DOHH2 (cell line): ENCODE measurements at regions not wholly inside any gene's neighbourhood (a gene's known extent, or its start where the extent isn't known, plus 50 kb on each side); places are given as distances from the start of the nearest gene placed in this dataset.
A peak's percentile ranks its signal among the peaks of the same experiment; 100 is the strongest.

Source experiments
- H3F3A ChIP-seq: fragments of 200-600 bp; sonication (generic), shearing (Covaris generic); 2 replicates; pipeline ENCODE4 v1.6.0; 2016; ENCODE audit warnings: antibody characterized with exemption, mild to moderate bottlenecking; ENCODE audit not compliant: control insufficient read depth, insufficient read depth
- H3K27ac ChIP-seq: fragments of 200-600 bp; sonication (generic); 2 replicates; pipeline ENCODE4 v1.5.1; 2014; ENCODE audit warnings: low read depth, mild to moderate bottlenecking, low read length, moderate library complexity
- H3K27me3 ChIP-seq: fragments of 200-600 bp; sonication (generic); 2 replicates; pipeline ENCODE4 v1.6.1; 2014; ENCODE audit warnings: mild to moderate bottlenecking, low read length, mixed read lengths; ENCODE audit not compliant: control insufficient read depth
- H3K36me3 ChIP-seq: fragments of 200-600 bp; sonication (generic); 2 replicates; pipeline ENCODE4 v1.6.1; 2014; ENCODE audit warnings: mild to moderate bottlenecking, low read length, moderate library complexity, mixed read lengths; ENCODE audit not compliant: control insufficient read depth
- H3K4me1 ChIP-seq: fragments of 200-600 bp; sonication (generic); 2 replicates; pipeline ENCODE4 v1.6.1; 2014; ENCODE audit warnings: mild to moderate bottlenecking, low read length, mixed read lengths; ENCODE audit not compliant: control insufficient read depth
- H3K4me2 ChIP-seq: fragments of 200-600 bp; sonication (generic); 2 replicates; pipeline ENCODE4 v1.6.0; 2014; ENCODE audit warnings: mild to moderate bottlenecking, low read length, moderate library complexity
- H3K4me3 ChIP-seq: fragments of 200-600 bp; sonication (generic); 2 replicates; pipeline ENCODE4 v1.5.1; 2014; ENCODE audit warnings: mild to moderate bottlenecking, low read length, mixed read lengths
- H3K79me2 ChIP-seq: fragments of 200-600 bp; sonication (generic); 2 replicates; pipeline ENCODE4 v1.6.1; 2014; ENCODE audit warnings: mild to moderate bottlenecking, low read length, mixed read lengths; ENCODE audit not compliant: control insufficient read depth
- H3K9me2 ChIP-seq: fragments of 200-600 bp; sonication (generic); replicated peaks from 2 replicates; pipeline ENCODE4 v1.6.1; 2014; ENCODE audit warnings: mild to moderate bottlenecking, low read length, mixed read lengths; ENCODE audit not compliant: control insufficient read depth
- H3K9me3 ChIP-seq: fragments of 200-600 bp; sonication (generic); 2 replicates; pipeline ENCODE4 v1.6.1; 2014; ENCODE audit warnings: antibody characterized with exemption, low read length, mixed read lengths; ENCODE audit not compliant: control insufficient read depth, insufficient read depth
- H4K20me1 ChIP-seq: fragments of 200-600 bp; sonication (generic); 2 replicates; pipeline ENCODE4 v1.6.0; 2014; ENCODE audit warnings: low read depth, mild to moderate bottlenecking, antibody characterized with exemption, low read length, moderate library complexity; ENCODE audit not compliant: control insufficient read depth, insufficient read depth
- CTCF ChIP-seq: fragments of 200-600 bp; sonication (generic); IDR thresholded peaks from one replicate; pipeline ENCODE4 v1.5.1; 2014; ENCODE audit warnings: antibody characterized with exemption, mild to moderate bottlenecking, low read depth, low read length; ENCODE audit not compliant: poor library complexity, severe bottlenecking
- EZH2phosphoT487 ChIP-seq: fragments of 200-600 bp; sonication (generic); IDR thresholded peaks from 2 replicates; pipeline ENCODE4 v1.6.1; 2017; ENCODE audit warnings: borderline replicate concordance, mild to moderate bottlenecking, antibody characterized with exemption, low read length, moderate library complexity, mixed read lengths

- TF ChIP-seq CTCF (no peak), EZH2phosphoT487 (no peak)
- H3K4me2 ChIP-seq: no peak overlapping the region
- H3K27me3 ChIP-seq: no peaks in the 10 kb centered on the region
These were observed 75.1 kb upstream of the TANK start for GRCh38 chr2:161085149-161085548.

GRCh38 chr2:161088658-161089350 lies 71.4 kb upstream of the TANK start:
- Histone ChIP-seq H3K27ac (peak overlapping the region; percentile 76), H3K4me3 (peak overlapping the region; percentile 54), H3K36me3 (no peaks in the 10 kb centered on the region), H3K9me3 (no peaks in the 10 kb centered on the region), H3K27me3 (no peaks in the 10 kb centered on the region), H3K4me2 (peak overlapping the region; percentile 72), H3K9me2 (no peaks in the 10 kb centered on the region), H3F3A (peaks cover 15% of the 10 kb centered on the region; the same call in 1 of the 2 replicates), H3K79me2 (peaks cover 33% of the 10 kb centered on the region), H4K20me1 (no peaks in the 10 kb centered on the region), H3K4me1 (peaks cover 78% of the 10 kb centered on the region)
- TF ChIP-seq EZH2phosphoT487 (no peak), CTCF (no peak)

More at GRCh38 chr2:161085149-161085548, 75.1 kb upstream of the TANK start:
- Histone ChIP-seq H3K9me3 (no peaks in the 10 kb centered on the region), H3K27ac (no peak overlapping the region), H3K79me2 (peaks cover 4% of the 10 kb centered on the region; the same call in 1 of the 2 replicates), H3K4me1 (peaks cover 48% of the 10 kb centered on the region), H3K9me2 (no peaks in the 10 kb centered on the region), H3K36me3 (no peaks in the 10 kb centered on the region), H3K4me3 (no peak overlapping the region), H4K20me1 (no peaks in the 10 kb centered on the region), H3F3A (0 out of 2 replicates have a peak, but pooled peaks cover under 1% of the 10 kb centered on the region)

GRCh38 chr2:161090411-161090810 lies 69.8 kb upstream of the TANK start:
- H3K27me3 ChIP-seq: no peaks in the 10 kb centered on the region
- H3K9me2 ChIP-seq: no peaks in the 10 kb centered on the region
- no peaks in the 10 kb centered on the region; the same call in 1 of the 2 replicates for H3K36me3 ChIP-seq
- peaks cover 28% of the 10 kb centered on the region for H3F3A ChIP-seq
- peaks cover 88% of the 10 kb centered on the region for H3K4me1 ChIP-seq
- peaks cover 46% of the 10 kb centered on the region for H3K79me2 ChIP-seq
- H4K20me1 ChIP-seq: no peaks in the 10 kb centered on the region
- TF ChIP-seq CTCF: no peak
- peak overlapping the region; percentile 76 for H3K27ac ChIP-seq
- peak overlapping the region; percentile 72 for H3K4me2 ChIP-seq
- peak overlapping the region; percentile 54 for H3K4me3 ChIP-seq
- H3K9me3 ChIP-seq: no peaks in the 10 kb centered on the region
